Stomach (tissue), 4 donors: ENCODE measurements at regions not wholly inside any gene's neighbourhood (a gene's known extent, or its start where the extent isn't known, plus 50 kb on each side); places are given as distances from the start of the nearest gene placed in this dataset.

ENCODE experiments used
- CTCF ChIP-seq, 7 experiments: fragments of 450-650 bp in 4 of 7; fragments of 200-600 bp in 3 of 7; sonication (generic) in 3 of 7; IDR thresholded peaks; one replicate each; pipeline ENCODE4 v1.5.1; 2016 to 2019; ENCODE audit warnings: antibody characterized with exemption in 7 of 7, control low read depth in 2 of 7, mild to moderate bottlenecking in 1 of 7
- EP300 ChIP-seq: sonication (generic); formaldehyde crosslinking; IDR thresholded peaks from one replicate; pipeline ENCODE4 v1.6.1; 2017; ENCODE audit warnings: antibody characterized with exemption
- POLR2A ChIP-seq, 4 donors: fragments of 450-650 bp; IDR thresholded peaks; one replicate each; pipeline ENCODE4 v1.6.1; 2016; ENCODE audit warnings: antibody characterized with exemption in 4 of 4, control low read depth in 2 of 4, mild to moderate bottlenecking in 1 of 4, moderate library complexity in 1 of 4
- POLR2AphosphoS5 ChIP-seq, 3 donors: sonication (generic); formaldehyde crosslinking; IDR thresholded peaks; one replicate each; pipeline ENCODE4 v1.6.1; 2016; ENCODE audit warnings: antibody characterized with exemption in 3 of 3

DNA sequence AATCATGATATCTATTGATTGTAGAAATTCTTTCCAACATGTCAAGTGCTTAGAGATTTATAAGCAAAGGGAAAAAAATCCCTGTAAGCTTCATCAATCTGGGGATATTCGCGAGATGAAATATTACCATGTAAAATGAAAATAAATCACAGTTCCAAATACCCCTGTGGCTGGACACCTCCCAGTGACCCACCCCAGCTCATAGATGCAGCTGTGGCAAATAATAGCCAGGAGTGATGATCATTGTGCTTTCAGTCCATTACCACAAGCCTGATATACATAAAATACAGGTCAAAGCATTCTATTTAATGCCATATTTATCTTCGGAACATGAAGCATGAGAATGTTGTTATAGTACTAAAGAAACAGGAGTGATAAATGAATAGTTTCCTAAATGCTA, 274.9 kb upstream of the LRRC7 start:
- no peak for TF ChIP-seq EP300
- TF ChIP-seq POLR2AphosphoS5 (IDR thresholded peaks at IDR 0.05): no peak
- TF ChIP-seq CTCF (IDR thresholded peaks at IDR 0.05): no peak
- TF ChIP-seq POLR2A (IDR thresholded peaks at IDR 0.05): no peak
